ENCODE measurements at regions not wholly inside any gene's neighbourhood (a gene's known extent, or its start where the extent isn't known, plus 50 kb on each side); places are given as distances from the start of the nearest gene placed in this dataset.

DNA sequence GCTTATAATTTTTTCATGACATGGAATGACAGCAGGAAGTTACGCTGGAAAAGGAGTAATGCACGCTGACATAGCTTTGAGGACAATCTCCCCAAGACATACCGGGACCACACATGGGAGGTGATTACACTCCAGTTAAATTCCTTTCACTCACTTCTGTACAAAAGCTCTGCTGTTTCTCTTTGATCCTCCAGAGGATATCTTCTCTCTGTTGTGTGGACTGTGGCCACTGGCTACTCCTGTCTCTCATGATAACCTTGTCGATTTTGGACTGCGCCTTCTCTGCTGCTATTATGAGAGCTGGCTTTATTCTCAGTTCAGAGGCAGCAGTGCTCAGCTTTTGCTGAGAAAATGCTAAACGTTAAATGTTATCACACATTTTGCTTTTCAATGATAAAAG is 464.6 kb downstream of the FGF9 start:
- H3K4me3 ChIP-seq (replicated peaks; ENCODE audit: low read depth, low read length), result no peak overlapping the region
- TF ChIP-seq, protein P1, sequence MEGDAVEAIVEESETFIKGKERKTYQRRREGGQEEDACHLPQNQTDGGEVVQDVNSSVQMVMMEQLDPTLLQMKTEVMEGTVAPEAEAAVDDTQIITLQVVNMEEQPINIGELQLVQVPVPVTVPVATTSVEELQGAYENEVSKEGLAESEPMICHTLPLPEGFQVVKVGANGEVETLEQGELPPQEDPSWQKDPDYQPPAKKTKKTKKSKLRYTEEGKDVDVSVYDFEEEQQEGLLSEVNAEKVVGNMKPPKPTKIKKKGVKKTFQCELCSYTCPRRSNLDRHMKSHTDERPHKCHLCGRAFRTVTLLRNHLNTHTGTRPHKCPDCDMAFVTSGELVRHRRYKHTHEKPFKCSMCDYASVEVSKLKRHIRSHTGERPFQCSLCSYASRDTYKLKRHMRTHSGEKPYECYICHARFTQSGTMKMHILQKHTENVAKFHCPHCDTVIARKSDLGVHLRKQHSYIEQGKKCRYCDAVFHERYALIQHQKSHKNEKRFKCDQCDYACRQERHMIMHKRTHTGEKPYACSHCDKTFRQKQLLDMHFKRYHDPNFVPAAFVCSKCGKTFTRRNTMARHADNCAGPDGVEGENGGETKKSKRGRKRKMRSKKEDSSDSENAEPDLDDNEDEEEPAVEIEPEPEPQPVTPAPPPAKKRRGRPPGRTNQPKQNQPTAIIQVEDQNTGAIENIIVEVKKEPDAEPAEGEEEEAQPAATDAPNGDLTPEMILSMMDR (IDR thresholded peaks at IDR 0.05; ENCODE audit: low read depth, low read length, missing control alignments), result no peak
- DNase-seq (ENCODE audit: extremely low read depth, low read depth), result no peak

DNA sequence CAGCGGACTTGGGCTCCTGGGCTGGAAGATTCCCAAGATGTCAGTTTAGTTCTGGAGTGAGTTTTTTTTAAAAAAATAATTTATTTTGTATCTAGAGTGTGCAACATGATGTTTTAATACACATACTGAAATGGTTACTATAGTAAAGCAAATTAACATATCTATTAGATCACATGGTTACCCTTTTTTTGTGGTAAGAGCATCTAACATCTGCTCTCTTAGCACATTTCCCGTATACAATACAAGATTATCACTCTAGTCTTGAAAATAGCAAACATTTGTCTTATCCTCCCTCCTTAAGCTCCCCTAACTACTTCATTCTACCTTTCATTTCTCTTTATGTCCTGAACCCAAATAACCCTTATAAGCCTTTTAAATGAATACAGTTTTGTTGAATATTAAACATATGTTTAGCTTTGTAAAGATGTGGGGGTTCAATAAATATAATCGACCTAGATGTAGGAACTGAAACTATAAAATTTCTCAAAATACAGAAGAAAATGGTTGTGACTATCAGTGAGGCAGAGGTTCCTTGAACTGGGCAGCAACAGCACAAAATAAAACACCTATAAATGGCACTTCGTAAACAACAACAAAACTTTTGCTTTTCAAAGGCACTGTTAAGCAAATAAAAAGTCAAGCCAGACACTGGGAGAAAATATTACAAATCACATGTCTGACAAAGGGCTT is 466.6 kb downstream of the FGF9 start:
- no peak overlapping the region for H3K4me3 ChIP-seq (replicated peaks; ENCODE audit: low read depth, low read length)
- DNase-seq (ENCODE audit: extremely low read depth, low read depth), result no peak
- TF ChIP-seq, protein P1 (IDR thresholded peaks at IDR 0.05; ENCODE audit: low read depth, low read length, missing control alignments), result no peak

DNA sequence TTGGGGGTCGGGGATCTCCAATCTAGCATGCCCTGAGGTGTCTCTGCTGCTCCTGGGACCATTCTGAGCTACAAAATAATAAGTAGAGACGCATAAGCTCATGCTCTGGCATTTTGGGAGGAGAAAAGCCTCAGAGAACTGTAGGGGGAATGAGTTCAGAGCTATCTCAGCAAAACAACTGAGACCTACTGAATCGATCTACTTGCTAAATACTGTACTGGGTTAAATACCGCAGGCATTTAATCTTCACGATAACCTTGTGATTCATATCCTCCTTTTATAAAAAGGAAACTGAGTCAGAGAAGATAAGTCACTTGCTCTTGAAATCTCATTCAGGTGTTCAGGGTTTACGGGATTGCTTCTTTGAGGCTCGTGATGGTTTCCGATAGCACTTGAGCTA is 468.1 kb downstream of the FGF9 start:
- TF ChIP-seq, protein P1 (IDR thresholded peaks at IDR 0.05; ENCODE audit: low read depth, low read length, missing control alignments), result no peak
- no peak for DNase-seq (ENCODE audit: extremely low read depth, low read depth)
- H3K4me3 ChIP-seq (replicated peaks; ENCODE audit: low read depth, low read length), result no peak overlapping the region

DNA sequence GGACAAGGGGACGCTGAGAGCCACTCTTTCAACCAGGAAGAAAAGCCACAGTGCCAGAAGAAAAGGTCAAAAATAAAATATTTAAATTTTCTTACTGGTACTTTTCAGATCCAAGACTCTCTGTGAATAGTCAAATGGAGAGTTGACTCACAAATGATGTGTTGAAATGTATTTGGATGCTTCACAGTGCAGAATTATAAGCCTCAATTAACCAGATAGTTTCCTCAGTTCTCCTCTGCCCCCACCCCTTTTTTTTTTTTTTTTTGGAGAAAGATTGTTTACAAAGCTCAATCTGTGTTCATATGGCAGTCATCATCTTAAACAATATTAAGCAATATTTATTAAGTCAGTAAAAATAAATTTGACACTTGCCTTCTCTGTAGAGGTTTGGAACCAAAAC is 470.8 kb downstream of the FGF9 start:
- no peak for DNase-seq (ENCODE audit: extremely low read depth, low read depth)
- H3K4me3 ChIP-seq (replicated peaks; ENCODE audit: low read depth, low read length), result no peak overlapping the region
- TF ChIP-seq, protein P1 (IDR thresholded peaks at IDR 0.05; ENCODE audit: low read depth, low read length, missing control alignments), result no peak

DNA sequence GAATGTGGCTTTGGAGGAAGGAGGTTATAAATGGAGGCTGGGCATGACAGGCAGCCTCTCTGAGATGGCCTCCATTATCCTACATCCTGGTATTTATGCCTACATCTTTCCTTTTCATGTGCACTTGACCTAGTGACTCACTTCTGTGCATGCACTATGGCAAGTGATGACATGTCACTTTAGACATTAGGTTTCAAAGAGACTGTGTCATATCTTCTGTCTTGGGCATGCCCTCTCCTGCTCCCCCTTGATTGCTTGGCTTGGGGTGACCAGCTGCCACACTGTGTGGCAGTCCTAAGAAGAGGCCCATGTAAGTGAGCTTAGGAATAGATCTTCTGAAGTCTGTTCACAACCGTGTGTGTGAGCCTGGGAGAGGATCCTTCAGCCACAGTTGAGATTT is 472.8 kb downstream of the FGF9 start:
- TF ChIP-seq, protein P1 (IDR thresholded peaks at IDR 0.05; ENCODE audit: low read depth, low read length, missing control alignments), result no peak
- no peak for DNase-seq (ENCODE audit: extremely low read depth, low read depth)
- no peak overlapping the region for H3K4me3 ChIP-seq (replicated peaks; ENCODE audit: low read depth, low read length)

DNA sequence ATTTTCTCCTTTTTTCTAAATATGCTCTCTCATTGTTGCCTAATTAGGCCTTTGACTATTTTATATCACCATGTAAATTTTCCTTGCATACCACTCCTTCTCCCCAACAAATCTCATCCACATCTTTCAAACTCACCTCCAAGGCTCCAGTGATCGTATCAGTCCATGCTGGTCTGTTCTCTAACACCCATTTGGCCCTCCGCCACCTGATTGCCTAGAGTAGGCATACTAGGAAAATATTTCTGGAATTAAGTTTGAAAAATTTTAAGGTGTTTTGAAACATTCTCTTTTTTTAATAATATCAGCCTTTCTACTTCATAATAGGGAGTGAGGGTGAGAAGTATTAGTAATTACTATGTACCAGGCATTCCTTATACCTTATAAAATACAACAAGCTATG is 473.9 kb downstream of the FGF9 start:
- H3K4me3 ChIP-seq (replicated peaks; ENCODE audit: low read depth, low read length), result no peak overlapping the region
- TF ChIP-seq, protein P1 (IDR thresholded peaks at IDR 0.05; ENCODE audit: low read depth, low read length, missing control alignments), result no peak
- no peak for DNase-seq (ENCODE audit: extremely low read depth, low read depth)

DNA sequence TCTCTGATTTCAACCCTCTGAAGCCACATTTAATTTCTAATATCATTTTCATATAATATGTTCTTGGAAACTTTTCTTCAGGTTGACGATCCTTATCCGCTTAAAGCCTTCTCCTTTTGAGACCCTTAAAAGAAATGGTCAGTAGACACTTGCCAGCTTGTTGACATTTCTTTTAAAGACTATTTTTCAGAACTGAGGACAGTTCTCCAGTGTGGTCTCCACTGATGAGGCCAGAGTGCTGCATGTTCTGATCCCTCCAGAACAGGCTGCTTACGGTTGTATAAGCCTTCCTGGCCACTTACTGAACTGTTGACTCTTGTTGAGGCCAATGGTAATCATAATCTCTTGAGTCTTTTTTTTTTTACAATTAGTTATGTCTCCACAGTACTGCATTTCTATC is 477.3 kb downstream of the FGF9 start:
- DNase-seq (ENCODE audit: extremely low read depth, low read depth), result no peak
- no peak overlapping the region for H3K4me3 ChIP-seq (replicated peaks; ENCODE audit: low read depth, low read length)
- TF ChIP-seq, protein P1 (IDR thresholded peaks at IDR 0.05; ENCODE audit: low read depth, low read length, missing control alignments), result no peak
